GM23338 (cell line): ENCODE measurements at regions not wholly inside any gene's neighbourhood (a gene's known extent, or its start where the extent isn't known, plus 50 kb on each side); places are given as distances from the start of the nearest gene placed in this dataset.

Experiments
- CREB1 ChIP-seq: fragments of 250-450 bp; sonication (Bioruptor Pico); IDR thresholded peaks from 2 replicates; pipeline ENCODE4 v1.5.0; 2020; ENCODE audit warnings: low read depth, mild to moderate bottlenecking, moderate library complexity
- EZH2 ChIP-seq: fragments of 200-600 bp; sonication (generic); IDR thresholded peaks from one replicate; pipeline ENCODE4 v1.8.0; 2017; ENCODE audit warnings: antibody characterized with exemption, mild to moderate bottlenecking, low read depth; ENCODE audit not compliant: unreplicated experiment
- EZH2phosphoT487 ChIP-seq: fragments of 200-600 bp; sonication (generic); IDR thresholded peaks from one replicate; pipeline ENCODE4 v1.8.1; 2018; ENCODE audit warnings: antibody characterized with exemption; ENCODE audit not compliant: unreplicated experiment
- POLR2AphosphoS5 ChIP-seq: IDR thresholded peaks from 2 replicates; pipeline ENCODE4 v1.6.1; 2016; ENCODE audit warnings: antibody characterized with exemption, low read depth
- TF ChIP-seq, protein P1 (sequence below), 2 experiments: fragments of 200-600 bp in 1 of 2; sonication (generic) in 1 of 2; conservative IDR thresholded peaks; 2 replicates each; pipeline versions ENCODE4 v1.5.1 to v1.6.1; 2016 to 2017; ENCODE audit warnings: antibody characterized with exemption in 2 of 2, low read depth in 2 of 2, mild to moderate bottlenecking in 2 of 2, moderate library complexity in 1 of 2
- TF ChIP-seq, protein P2 (sequence below): IDR thresholded peaks from one replicate; pipeline ENCODE4 v1.6.1; 2018; ENCODE audit warnings: antibody characterized with exemption; ENCODE audit not compliant: unreplicated experiment

GRCh38 chr12:25896981-25897380 is 61.5 kb upstream of the RASSF8 start:
- TF ChIP-seq, protein P1, sequence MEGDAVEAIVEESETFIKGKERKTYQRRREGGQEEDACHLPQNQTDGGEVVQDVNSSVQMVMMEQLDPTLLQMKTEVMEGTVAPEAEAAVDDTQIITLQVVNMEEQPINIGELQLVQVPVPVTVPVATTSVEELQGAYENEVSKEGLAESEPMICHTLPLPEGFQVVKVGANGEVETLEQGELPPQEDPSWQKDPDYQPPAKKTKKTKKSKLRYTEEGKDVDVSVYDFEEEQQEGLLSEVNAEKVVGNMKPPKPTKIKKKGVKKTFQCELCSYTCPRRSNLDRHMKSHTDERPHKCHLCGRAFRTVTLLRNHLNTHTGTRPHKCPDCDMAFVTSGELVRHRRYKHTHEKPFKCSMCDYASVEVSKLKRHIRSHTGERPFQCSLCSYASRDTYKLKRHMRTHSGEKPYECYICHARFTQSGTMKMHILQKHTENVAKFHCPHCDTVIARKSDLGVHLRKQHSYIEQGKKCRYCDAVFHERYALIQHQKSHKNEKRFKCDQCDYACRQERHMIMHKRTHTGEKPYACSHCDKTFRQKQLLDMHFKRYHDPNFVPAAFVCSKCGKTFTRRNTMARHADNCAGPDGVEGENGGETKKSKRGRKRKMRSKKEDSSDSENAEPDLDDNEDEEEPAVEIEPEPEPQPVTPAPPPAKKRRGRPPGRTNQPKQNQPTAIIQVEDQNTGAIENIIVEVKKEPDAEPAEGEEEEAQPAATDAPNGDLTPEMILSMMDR (conservative IDR thresholded peaks at IDR 0.05; ENCODE audit: low read depth in 2 of 2): no peak
- no peak for TF ChIP-seq EZH2phosphoT487
- TF ChIP-seq EZH2: no peak
- no peak for TF ChIP-seq POLR2AphosphoS5
- TF ChIP-seq, protein P2, sequence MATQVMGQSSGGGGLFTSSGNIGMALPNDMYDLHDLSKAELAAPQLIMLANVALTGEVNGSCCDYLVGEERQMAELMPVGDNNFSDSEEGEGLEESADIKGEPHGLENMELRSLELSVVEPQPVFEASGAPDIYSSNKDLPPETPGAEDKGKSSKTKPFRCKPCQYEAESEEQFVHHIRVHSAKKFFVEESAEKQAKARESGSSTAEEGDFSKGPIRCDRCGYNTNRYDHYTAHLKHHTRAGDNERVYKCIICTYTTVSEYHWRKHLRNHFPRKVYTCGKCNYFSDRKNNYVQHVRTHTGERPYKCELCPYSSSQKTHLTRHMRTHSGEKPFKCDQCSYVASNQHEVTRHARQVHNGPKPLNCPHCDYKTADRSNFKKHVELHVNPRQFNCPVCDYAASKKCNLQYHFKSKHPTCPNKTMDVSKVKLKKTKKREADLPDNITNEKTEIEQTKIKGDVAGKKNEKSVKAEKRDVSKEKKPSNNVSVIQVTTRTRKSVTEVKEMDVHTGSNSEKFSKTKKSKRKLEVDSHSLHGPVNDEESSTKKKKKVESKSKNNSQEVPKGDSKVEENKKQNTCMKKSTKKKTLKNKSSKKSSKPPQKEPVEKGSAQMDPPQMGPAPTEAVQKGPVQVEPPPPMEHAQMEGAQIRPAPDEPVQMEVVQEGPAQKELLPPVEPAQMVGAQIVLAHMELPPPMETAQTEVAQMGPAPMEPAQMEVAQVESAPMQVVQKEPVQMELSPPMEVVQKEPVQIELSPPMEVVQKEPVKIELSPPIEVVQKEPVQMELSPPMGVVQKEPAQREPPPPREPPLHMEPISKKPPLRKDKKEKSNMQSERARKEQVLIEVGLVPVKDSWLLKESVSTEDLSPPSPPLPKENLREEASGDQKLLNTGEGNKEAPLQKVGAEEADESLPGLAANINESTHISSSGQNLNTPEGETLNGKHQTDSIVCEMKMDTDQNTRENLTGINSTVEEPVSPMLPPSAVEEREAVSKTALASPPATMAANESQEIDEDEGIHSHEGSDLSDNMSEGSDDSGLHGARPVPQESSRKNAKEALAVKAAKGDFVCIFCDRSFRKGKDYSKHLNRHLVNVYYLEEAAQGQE: no peak
- TF ChIP-seq CREB1: no peak
